ENCODE measurements at regions not wholly inside any gene's neighbourhood (a gene's known extent, or its start where the extent isn't known, plus 50 kb on each side); places are given as distances from the start of the nearest gene placed in this dataset.

- TF ChIP-seq POLR2A (IDR thresholded peaks at IDR 0.05) (no peak), CTCF (IDR thresholded peaks at IDR 0.05) (no peak)
Observed at GRCh38 chr18:25010623-25011374, 341.2 kb downstream of the ZNF521 start.

Measured in adrenal gland (tissue), 5 donors.